ENCODE measurements at regions not wholly inside any gene's neighbourhood (a gene's known extent, or its start where the extent isn't known, plus 50 kb on each side); places are given as distances from the start of the nearest gene placed in this dataset.

DNA sequence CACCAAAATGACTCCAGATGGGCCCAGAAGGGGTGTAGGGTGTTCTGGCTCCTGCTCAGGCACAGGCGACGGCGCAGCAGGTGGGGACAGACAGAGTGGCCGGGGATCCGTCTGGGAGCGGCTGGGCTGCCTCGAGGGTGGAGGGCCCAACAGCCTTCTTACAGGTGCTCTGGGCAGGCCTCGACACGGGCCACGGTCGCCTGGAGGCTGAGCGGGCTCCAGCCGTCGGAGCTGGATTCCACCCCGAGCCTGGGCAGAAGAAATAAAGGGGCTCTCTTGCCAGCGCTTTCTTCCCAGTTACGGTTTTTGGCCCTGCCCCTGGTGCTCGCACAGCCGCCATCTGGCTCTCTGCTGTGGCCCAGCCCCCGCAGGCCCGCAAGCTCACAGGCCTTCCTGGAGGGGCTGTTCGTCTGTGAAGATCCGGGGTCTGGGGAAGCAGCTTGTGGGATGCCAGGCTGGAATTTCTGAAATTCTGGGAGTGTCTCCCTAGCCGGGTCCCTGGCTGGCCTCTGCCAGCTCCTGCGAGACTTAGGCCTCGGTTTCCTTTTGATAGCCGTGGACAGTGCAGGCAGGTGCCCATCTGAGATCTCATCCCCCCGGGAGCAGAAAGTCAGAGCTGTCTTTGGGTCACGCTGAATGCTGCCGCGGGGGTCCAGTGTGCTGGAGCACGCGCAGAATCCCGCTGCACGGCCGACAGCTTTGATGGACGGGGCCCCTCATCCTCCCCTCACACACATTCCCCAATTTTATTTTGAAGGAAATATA lies 122.7 kb downstream of the PAPOLA start:
- H3K9me3 ChIP-seq (ENCODE audit: control extremely low read depth in 1 of 3, control insufficient read depth in 2 of 3, insufficient read depth in 1 of 3, low read length in 2 of 3), result peaks cover 0 to 4% (median 0%) of the 10 kb centered on the region in 3 donors
- CTCF ChIA-PET, result no interaction called here
- H3K27me3 ChIP-seq (replicated peaks in 1 of 4; ENCODE audit: control extremely low read depth in 1 of 4, control insufficient read depth in 3 of 4, insufficient read depth in 4 of 4, low read length in 3 of 4), result peaks cover 0 to 6% (median 0%) of the 10 kb centered on the region in 4 experiments
- no peaks in the 10 kb centered on the region for H3K4me1 ChIP-seq (ENCODE audit: control insufficient read depth in 2 of 2, insufficient read depth in 2 of 2, low read length in 2 of 2)
- no peak overlapping the region for H3K4me3 Mint-ChIP-seq
- no peaks in the 10 kb centered on the region for H3K4me1 Mint-ChIP-seq
- DNase-seq (no peak), ATAC-seq (ENCODE audit: low read depth) (no peak)
- no peak for TF ChIP-seq EZH2 (IDR thresholded peaks at IDR 0.05; ENCODE audit: borderline replicate concordance, insufficient read depth, low read depth, low read length, poor library complexity, severe bottlenecking)
- TF ChIP-seq, protein P1, sequence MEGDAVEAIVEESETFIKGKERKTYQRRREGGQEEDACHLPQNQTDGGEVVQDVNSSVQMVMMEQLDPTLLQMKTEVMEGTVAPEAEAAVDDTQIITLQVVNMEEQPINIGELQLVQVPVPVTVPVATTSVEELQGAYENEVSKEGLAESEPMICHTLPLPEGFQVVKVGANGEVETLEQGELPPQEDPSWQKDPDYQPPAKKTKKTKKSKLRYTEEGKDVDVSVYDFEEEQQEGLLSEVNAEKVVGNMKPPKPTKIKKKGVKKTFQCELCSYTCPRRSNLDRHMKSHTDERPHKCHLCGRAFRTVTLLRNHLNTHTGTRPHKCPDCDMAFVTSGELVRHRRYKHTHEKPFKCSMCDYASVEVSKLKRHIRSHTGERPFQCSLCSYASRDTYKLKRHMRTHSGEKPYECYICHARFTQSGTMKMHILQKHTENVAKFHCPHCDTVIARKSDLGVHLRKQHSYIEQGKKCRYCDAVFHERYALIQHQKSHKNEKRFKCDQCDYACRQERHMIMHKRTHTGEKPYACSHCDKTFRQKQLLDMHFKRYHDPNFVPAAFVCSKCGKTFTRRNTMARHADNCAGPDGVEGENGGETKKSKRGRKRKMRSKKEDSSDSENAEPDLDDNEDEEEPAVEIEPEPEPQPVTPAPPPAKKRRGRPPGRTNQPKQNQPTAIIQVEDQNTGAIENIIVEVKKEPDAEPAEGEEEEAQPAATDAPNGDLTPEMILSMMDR (IDR thresholded peaks at IDR 0.05), result no peak
- no peak overlapping the region for H3K27ac Mint-ChIP-seq
- no peaks in the 10 kb centered on the region for H4K20me1 ChIP-seq (ENCODE audit: control insufficient read depth, insufficient read depth, low read length, poor library complexity, severe bottlenecking)
- no peaks in the 10 kb centered on the region for H3K36me3 ChIP-seq (replicated peaks in 1 of 2; ENCODE audit: control extremely low read depth in 1 of 2, control insufficient read depth in 1 of 2, extremely low read depth in 1 of 2, insufficient read depth in 2 of 2, low read length in 1 of 2)
- POLR2A ChIA-PET, result no interaction called here
- intact Hi-C loops (cut with micrococcal nuclease), result no loop called here
- no peak overlapping the region for H3K4me3 ChIP-seq (ENCODE audit: control extremely low read depth in 1 of 5, extremely low read depth in 1 of 5, insufficient read depth in 1 of 5, low read depth in 2 of 5, low read length in 4 of 5)
- H3K27ac ChIP-seq (ENCODE audit: low read length in 2 of 2), result no peak overlapping the region
- H2AFZ ChIP-seq (ENCODE audit: insufficient read depth, low read depth, low read length, poor library complexity, severe bottlenecking), result no peak overlapping the region
- H3K79me2 ChIP-seq (ENCODE audit: control insufficient read depth, insufficient read depth, low read length), result no peaks in the 10 kb centered on the region
- H3K4me2 ChIP-seq (replicated peaks; ENCODE audit: low read depth, low read length, poor library complexity, severe bottlenecking), result no peak overlapping the region
- 92% methylated on average over 29 of the region's 37 CpGs for WGBS (ENCODE audit: insufficient coverage)
- H3K9me3 Mint-ChIP-seq (ENCODE audit: insufficient read depth), result no peaks in the 10 kb centered on the region
- no peak overlapping the region for H3K9ac ChIP-seq (ENCODE audit: low read length)
- H3K27me3 Mint-ChIP-seq, result peaks cover 18% of the 10 kb centered on the region

DNA sequence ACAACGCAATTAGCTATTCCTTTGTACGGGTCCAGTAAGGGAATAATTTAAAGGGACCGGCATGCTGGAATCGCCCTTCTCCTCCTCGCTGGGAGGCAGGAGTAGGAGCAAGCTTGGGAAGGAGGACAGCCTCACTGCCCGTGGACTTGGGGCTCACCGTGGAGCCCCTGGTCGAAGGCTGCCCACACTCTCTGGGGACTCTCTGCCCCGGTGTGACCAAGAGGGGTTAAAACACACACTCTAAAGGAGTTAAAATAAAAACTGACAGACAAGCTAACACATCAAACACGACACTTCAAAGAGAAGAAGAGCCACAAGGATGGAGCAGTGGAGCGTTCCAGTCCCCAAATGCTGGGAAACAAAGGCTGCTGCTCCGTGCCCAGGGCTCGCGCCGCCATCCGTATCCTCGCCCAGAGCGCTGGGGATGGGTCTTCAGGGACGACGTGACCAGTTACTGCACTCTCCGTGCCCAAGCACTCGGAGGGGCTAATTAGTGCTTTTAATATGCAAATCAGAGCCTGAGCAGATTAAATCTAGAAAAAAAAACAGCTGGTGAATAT lies 123.3 kb downstream of the PAPOLA start:
- no peaks in the 10 kb centered on the region for H3K79me2 ChIP-seq (ENCODE audit: control insufficient read depth, insufficient read depth, low read length)
- no peak overlapping the region for H3K4me2 ChIP-seq (replicated peaks; ENCODE audit: low read depth, low read length, poor library complexity, severe bottlenecking)
- no peaks in the 10 kb centered on the region for H3K4me1 Mint-ChIP-seq
- H3K27ac Mint-ChIP-seq, result no peak overlapping the region
- ATAC-seq (ENCODE audit: low read depth) (no peak), DNase-seq (no peak)
- CTCF ChIA-PET, result no interaction called here
- H3K27me3 ChIP-seq (replicated peaks in 1 of 4; ENCODE audit: control extremely low read depth in 1 of 4, control insufficient read depth in 3 of 4, insufficient read depth in 4 of 4, low read length in 3 of 4), result peaks cover 0 to 6% (median 0%) of the 10 kb centered on the region in 4 experiments
- H3K4me1 ChIP-seq (ENCODE audit: control insufficient read depth in 2 of 2, insufficient read depth in 2 of 2, low read length in 2 of 2), result no peaks in the 10 kb centered on the region
- no peak for TF ChIP-seq EZH2 (IDR thresholded peaks at IDR 0.05; ENCODE audit: borderline replicate concordance, insufficient read depth, low read depth, low read length, poor library complexity, severe bottlenecking)
- TF ChIP-seq, protein P1 (IDR thresholded peaks at IDR 0.05), result no peak
- H4K20me1 ChIP-seq (ENCODE audit: control insufficient read depth, insufficient read depth, low read length, poor library complexity, severe bottlenecking), result no peaks in the 10 kb centered on the region
- H3K9me3 ChIP-seq (ENCODE audit: control extremely low read depth in 1 of 3, control insufficient read depth in 2 of 3, insufficient read depth in 1 of 3, low read length in 2 of 3), result peaks cover 0 to 10% (median 0%) of the 10 kb centered on the region in 3 donors
- H2AFZ ChIP-seq (ENCODE audit: insufficient read depth, low read depth, low read length, poor library complexity, severe bottlenecking), result no peak overlapping the region
- POLR2A ChIA-PET, result no interaction called here
- H3K27ac ChIP-seq (ENCODE audit: low read length in 2 of 2), result no peak overlapping the region
- intact Hi-C loops (cut with micrococcal nuclease), result no loop called here
- WGBS (ENCODE audit: insufficient coverage), result 85% methylated on average over 16 of the region's 22 CpGs
- H3K9ac ChIP-seq (ENCODE audit: low read length), result no peak overlapping the region
- H3K27me3 Mint-ChIP-seq, result peaks cover 18% of the 10 kb centered on the region
- no peaks in the 10 kb centered on the region for H3K9me3 Mint-ChIP-seq (ENCODE audit: insufficient read depth)
- H3K4me3 ChIP-seq (ENCODE audit: control extremely low read depth in 1 of 5, extremely low read depth in 1 of 5, insufficient read depth in 1 of 5, low read depth in 2 of 5, low read length in 4 of 5), result no peak overlapping the region
- no peaks in the 10 kb centered on the region for H3K36me3 ChIP-seq (replicated peaks in 1 of 2; ENCODE audit: control extremely low read depth in 1 of 2, control insufficient read depth in 1 of 2, extremely low read depth in 1 of 2, insufficient read depth in 2 of 2, low read length in 1 of 2)
- no peak overlapping the region for H3K4me3 Mint-ChIP-seq

All from B cell (primary cell).